Mesenchymal stem cell (in vitro differentiated cells and primary cell): ENCODE measurements at regions not wholly inside any gene's neighbourhood (a gene's known extent, or its start where the extent isn't known, plus 50 kb on each side); places are given as distances from the start of the nearest gene placed in this dataset.
"Not testable (repeated sequence)": the region's sequence is repeated elsewhere in the genome, so short reads cannot be mapped to it uniquely, and the experiment has no call there.

Experiments used
- DNase-seq: peaks from one replicate; pipeline ENCODE4 v3.0.0-alpha.2; 2013
- H2AFZ ChIP-seq: one replicate; pipeline ENCODE4 v1.6.1; 2013; ENCODE audit warnings: low read depth, mild to moderate bottlenecking, control low read depth, inconsistent platforms, low read length, moderate library complexity
- H2AK5ac ChIP-seq: 2 replicates; pipeline ENCODE4 v1.6.1; 2013; ENCODE audit warnings: low read length, moderate library complexity, mild to moderate bottlenecking, inconsistent platforms; ENCODE audit not compliant: severe bottlenecking
- H2BK120ac ChIP-seq: one replicate; pipeline ENCODE4 v1.6.1; 2013; ENCODE audit warnings: low read depth, mild to moderate bottlenecking, inconsistent platforms, low read length, moderate library complexity
- H2BK12ac ChIP-seq, 2 experiments: one replicate each; pipeline ENCODE4 v1.6.1; 2013; ENCODE audit warnings: inconsistent platforms in 2 of 2, low read length in 2 of 2, mild to moderate bottlenecking in 2 of 2, moderate library complexity in 2 of 2, control low read depth in 1 of 2
- H2BK15ac ChIP-seq: one replicate; pipeline ENCODE4 v1.6.1; 2013; ENCODE audit warnings: mild to moderate bottlenecking, low read depth, inconsistent platforms; ENCODE audit not compliant: poor library complexity, severe bottlenecking
- H2BK5ac ChIP-seq: 2 replicates; pipeline ENCODE4 v1.6.1; 2013; ENCODE audit warnings: low read depth, mild to moderate bottlenecking, low read length, control low read depth, inconsistent platforms; ENCODE audit not compliant: poor library complexity, severe bottlenecking
- H3K14ac ChIP-seq, 2 experiments: one replicate each; pipeline ENCODE4 v1.6.1; 2013; ENCODE audit warnings: inconsistent platforms in 2 of 2, low read length in 2 of 2, control low read depth in 1 of 2, mild to moderate bottlenecking in 1 of 2, moderate library complexity in 1 of 2
- H3K18ac ChIP-seq, 2 experiments: one replicate each; pipeline ENCODE4 v1.6.1; 2013; ENCODE audit warnings: inconsistent platforms in 2 of 2, low read length in 2 of 2, control low read depth in 1 of 2, low read depth in 1 of 2, mild to moderate bottlenecking in 1 of 2
- H3K23ac ChIP-seq, 2 experiments: one replicate each; pipeline ENCODE4 v1.6.1; 2013; ENCODE audit warnings: inconsistent platforms in 2 of 2, low read length in 2 of 2, mild to moderate bottlenecking in 2 of 2, moderate library complexity in 2 of 2, control low read depth in 1 of 2
- H3K27ac ChIP-seq: 2 replicates; pipeline ENCODE4 v1.5.1; 2013; ENCODE audit warnings: mild to moderate bottlenecking, moderate library complexity, low read length, control low read depth, inconsistent platforms; ENCODE audit not compliant: poor library complexity, severe bottlenecking
- H3K27me3 ChIP-seq, 2 experiments: 2 replicates each; pipeline versions ENCODE4 v1.6.1 to v1.7.0; 2013; ENCODE audit warnings: low read length in 2 of 2, mild to moderate bottlenecking in 2 of 2, moderate library complexity in 2 of 2, control low read depth in 1 of 2, inconsistent platforms in 1 of 2; ENCODE audit not compliant: control insufficient read depth in 1 of 2, insufficient read depth in 1 of 2
- H3K36me3 ChIP-seq, 2 experiments: 2 replicates each; pipeline versions ENCODE4 v1.6.1 to v1.7.0; 2013; ENCODE audit warnings: low read length in 2 of 2, control low read depth in 1 of 2, inconsistent platforms in 1 of 2, low read depth in 1 of 2, mild to moderate bottlenecking in 1 of 2; ENCODE audit not compliant: insufficient read depth in 2 of 2, control insufficient read depth in 1 of 2
- H3K4ac ChIP-seq, 2 experiments: one replicate each; pipeline ENCODE4 v1.6.1; 2013; ENCODE audit warnings: inconsistent platforms in 2 of 2, low read length in 2 of 2, mild to moderate bottlenecking in 2 of 2, moderate library complexity in 2 of 2, control low read depth in 1 of 2, low read depth in 1 of 2
- H3K4me1 ChIP-seq: 2 replicates; pipeline ENCODE4 v1.6.1; 2013; ENCODE audit warnings: low read depth, low read length, control low read depth; ENCODE audit not compliant: control insufficient read depth, insufficient read depth
- H3K4me2 ChIP-seq: 2 replicates; pipeline ENCODE4 v1.6.1; 2013; ENCODE audit warnings: low read length, mild to moderate bottlenecking, inconsistent platforms; ENCODE audit not compliant: poor library complexity, severe bottlenecking
- H3K4me3 ChIP-seq, 2 experiments: 2 replicates each; pipeline versions ENCODE4 v1.5.1 to v1.7.0; 2013; ENCODE audit warnings: low read length in 2 of 2, mild to moderate bottlenecking in 2 of 2, control low read depth in 1 of 2, low read depth in 1 of 2; ENCODE audit not compliant: insufficient read depth in 1 of 2
- H3K79me1 ChIP-seq: replicated peaks from 2 replicates; pipeline ENCODE4 v1.6.1; 2013; ENCODE audit warnings: mild to moderate bottlenecking, control low read depth, low read length, inconsistent platforms; ENCODE audit not compliant: poor library complexity, severe bottlenecking
- H3K9ac ChIP-seq: 2 replicates; pipeline ENCODE4 v1.7.0; 2013; ENCODE audit warnings: mild to moderate bottlenecking, low read length, moderate library complexity
- H3K9me3 ChIP-seq: 2 replicates; pipeline ENCODE4 v1.7.0; 2013; ENCODE audit warnings: mild to moderate bottlenecking, low read length; ENCODE audit not compliant: control insufficient read depth
- H4K8ac ChIP-seq: one replicate; pipeline ENCODE4 v1.6.1; 2013; ENCODE audit warnings: inconsistent platforms, mild to moderate bottlenecking, low read length, moderate library complexity
- H4K91ac ChIP-seq: one replicate; pipeline ENCODE4 v1.6.1; 2013; ENCODE audit warnings: mild to moderate bottlenecking, low read length, inconsistent platforms
- WGBS: methylation state at CpG from one replicate; pipeline ENCODE4 v1.1.7; 2013; ENCODE audit warnings: mixed read lengths; 5-methylcytosine and 5-hydroxymethylcytosine counted together

DNA sequence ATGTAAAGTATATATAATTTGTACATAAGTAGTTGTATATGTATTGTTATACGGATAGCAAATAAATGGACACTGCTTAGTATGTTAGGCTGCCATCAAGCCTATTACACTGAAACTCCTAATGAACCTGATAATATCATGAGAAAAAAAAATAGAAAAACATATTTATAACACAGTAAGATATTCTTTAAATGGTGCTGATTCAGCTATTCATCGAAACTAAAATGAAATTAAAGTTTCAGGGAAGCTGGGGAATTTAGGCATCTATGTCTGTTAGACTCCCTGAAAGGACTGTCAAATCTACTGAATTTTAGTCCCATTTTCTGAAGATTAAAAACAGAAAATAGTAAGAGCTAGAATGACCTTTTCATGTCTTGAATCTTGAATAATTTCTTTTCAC lies 647.1 kb upstream of the PABPC4L start:
- H3K4ac ChIP-seq = no peak overlapping the region
- H2AFZ ChIP-seq = no peak overlapping the region
- no peak overlapping the region for H3K14ac ChIP-seq
- peaks cover 10% of the 10 kb centered on the region for H3K9me3 ChIP-seq
- H2BK15ac ChIP-seq = no peak overlapping the region
- no peak overlapping the region for H4K8ac ChIP-seq
- WGBS = 100% methylated on average over 1 of the region's 2 CpGs
- H3K4me2 ChIP-seq = no peak overlapping the region
- H2BK5ac ChIP-seq = no peak overlapping the region
- no peaks in the 10 kb centered on the region for H3K4me1 ChIP-seq
- no peak overlapping the region for H2AK5ac ChIP-seq
- H2BK12ac ChIP-seq = no peak overlapping the region
- H3K27me3 ChIP-seq = no peaks in the 10 kb centered on the region
- no peak overlapping the region for H3K9ac ChIP-seq
- no peak overlapping the region for H3K18ac ChIP-seq
- H4K91ac ChIP-seq = no peak overlapping the region
- H3K27ac ChIP-seq = no peak overlapping the region
- H3K4me3 ChIP-seq = no peak overlapping the region
- no peaks in the 10 kb centered on the region for H3K79me1 ChIP-seq
- no peak overlapping the region for H3K23ac ChIP-seq
- DNase-seq = no peak
- H2BK120ac ChIP-seq = no peak overlapping the region
- no peaks in the 10 kb centered on the region for H3K36me3 ChIP-seq

DNA sequence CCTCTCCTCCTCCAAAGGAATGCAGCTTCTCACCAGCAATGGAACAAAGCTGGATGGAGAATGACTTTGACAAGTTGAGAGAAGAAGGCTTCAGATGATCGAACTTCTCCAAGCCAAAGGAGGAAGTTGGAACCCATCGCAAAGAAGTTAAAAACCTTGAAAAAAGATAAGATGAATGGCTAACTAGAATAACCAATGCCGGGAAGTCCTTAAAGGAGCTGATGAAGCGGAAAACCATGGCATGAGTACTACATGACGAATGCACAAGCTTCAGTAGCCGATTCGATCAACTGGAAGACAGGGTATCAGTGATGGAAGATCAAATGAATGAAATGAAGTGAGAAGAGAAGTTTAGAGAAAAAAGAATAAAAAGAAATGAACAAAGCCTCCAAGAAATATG lies 629.2 kb upstream of the PABPC4L start:
- H4K8ac ChIP-seq, H3K4ac ChIP-seq, H3K4me1 ChIP-seq, H2BK15ac ChIP-seq, H2BK5ac ChIP-seq, H4K91ac ChIP-seq, H3K36me3 ChIP-seq, H3K18ac ChIP-seq, H3K9ac ChIP-seq, H3K4me3 ChIP-seq, DNase-seq, H3K27ac ChIP-seq, H2BK12ac ChIP-seq, H3K23ac ChIP-seq, H3K79me1 ChIP-seq, H2AK5ac ChIP-seq, H3K27me3 ChIP-seq, H2AFZ ChIP-seq, H2BK120ac ChIP-seq, H3K4me2 ChIP-seq, H3K14ac ChIP-seq: not testable (repeated sequence)
- peaks cover 10% of the 10 kb centered on the region for H3K9me3 ChIP-seq
- 97% methylated on average over 7 of the region's 7 CpGs for WGBS

- 100% methylated on average over 2 of the region's 3 CpGs for WGBS
- H3K4me1 ChIP-seq = no peaks in the 10 kb centered on the region
- no peak overlapping the region for H3K18ac ChIP-seq
- H3K23ac ChIP-seq = no peak overlapping the region
- H3K14ac ChIP-seq = no peak overlapping the region
- DNase-seq = no peak
- H3K9ac ChIP-seq = no peak overlapping the region
- no peak overlapping the region for H3K4me3 ChIP-seq
- no peak overlapping the region for H2BK15ac ChIP-seq
- H3K4me2 ChIP-seq = no peak overlapping the region
- H2BK120ac ChIP-seq = no peak overlapping the region
- H3K27ac ChIP-seq = no peak overlapping the region
- no peak overlapping the region for H4K91ac ChIP-seq
- peaks cover 6% of the 10 kb centered on the region for H3K9me3 ChIP-seq
- H3K79me1 ChIP-seq = no peaks in the 10 kb centered on the region
- no peaks in the 10 kb centered on the region for H3K27me3 ChIP-seq
- H2BK12ac ChIP-seq = no peak overlapping the region
- H3K36me3 ChIP-seq = no peaks in the 10 kb centered on the region
- no peak overlapping the region for H2AFZ ChIP-seq
- H3K4ac ChIP-seq = no peak overlapping the region
- H4K8ac ChIP-seq = no peak overlapping the region
- H2BK5ac ChIP-seq = no peak overlapping the region
- no peak overlapping the region for H2AK5ac ChIP-seq
Measured at GRCh38 chr4:134812611-134813010, 611.0 kb upstream of the PABPC4L start.

DNA sequence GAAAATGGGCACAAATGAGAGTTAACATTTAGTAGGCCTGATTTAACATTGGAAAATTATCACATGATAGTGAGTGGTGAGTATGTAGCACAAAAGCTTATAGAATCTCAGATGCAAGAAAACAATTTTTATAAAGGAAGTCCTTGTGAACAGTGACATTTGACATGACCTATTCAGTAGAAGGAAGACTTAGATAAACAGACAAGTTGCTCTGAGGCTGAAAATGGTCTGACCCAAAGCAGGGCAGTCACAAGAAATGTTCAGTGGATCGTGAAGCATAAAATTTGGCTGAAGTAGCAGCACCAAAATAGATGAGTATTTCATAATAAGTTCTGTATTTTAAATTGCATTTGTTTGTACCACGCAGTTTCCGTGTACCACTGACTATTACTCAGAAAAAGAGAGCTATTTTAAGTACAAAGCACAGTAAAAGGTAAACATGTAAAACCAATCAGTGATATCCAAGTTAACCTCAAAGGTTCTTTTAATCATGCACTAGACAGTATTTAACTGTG lies 605.7 kb upstream of the PABPC4L start:
- Histone ChIP-seq H3K4me2 (no peak overlapping the region), H3K27ac (no peak overlapping the region), H3K36me3 (no peaks in the 10 kb centered on the region), H2BK15ac (no peak overlapping the region), H3K14ac (no peak overlapping the region), H2BK12ac (no peak overlapping the region), H3K23ac (no peak overlapping the region), H3K18ac (no peak overlapping the region), H3K4ac (no peak overlapping the region), H3K27me3 (no peaks in the 10 kb centered on the region), H4K8ac (no peak overlapping the region), H4K91ac (no peak overlapping the region), H2BK120ac (no peak overlapping the region), H2AK5ac (no peak overlapping the region), H3K9me3 (no peaks in the 10 kb centered on the region), H3K4me1 (no peaks in the 10 kb centered on the region), H3K79me1 (no peaks in the 10 kb centered on the region), H3K9ac (no peak overlapping the region), H2BK5ac (no peak overlapping the region), H2AFZ (no peak overlapping the region), H3K4me3 (no peak overlapping the region)
- DNase-seq = peak; percentile 45
- WGBS = 13% methylated on average over 2 of the region's 3 CpGs
